Thoracic aorta (tissue), 2 donors: ENCODE measurements at regions not wholly inside any gene's neighbourhood (a gene's known extent, or its start where the extent isn't known, plus 50 kb on each side); places are given as distances from the start of the nearest gene placed in this dataset.

Experiments used
- ATAC-seq: fragments of 150-250 bp; one replicate; pipeline ENCODE4 v1.8.0; 2017; ENCODE audit warnings: low read depth; ENCODE audit not compliant: insufficient number of reproducible peaks, low FRiP score
- DNase-seq: peaks from one replicate; pipeline ENCODE4 v3.0.0-alpha.2; 2020; ENCODE audit warnings: low spot score
- H3K27ac ChIP-seq, 2 donors: fragments of 200-600 bp; sonication (generic); 1 replicate in 1 of 2; 2 replicates in 1 of 2; pipeline ENCODE4 v1.5.1; 2016; ENCODE audit warnings: mild to moderate bottlenecking in 2 of 2, moderate library complexity in 2 of 2
- H3K27me3 ChIP-seq: fragments of 200-600 bp; sonication (generic); replicated peaks from 2 replicates; pipeline ENCODE4 v1.6.0; 2016; ENCODE audit warnings: mild to moderate bottlenecking; ENCODE audit not compliant: insufficient read depth
- H3K36me3 ChIP-seq: fragments of 200-600 bp; sonication (generic); one replicate; pipeline ENCODE4 v1.5.1; 2016
- H3K4me1 ChIP-seq, 2 donors: fragments of 200-600 bp; sonication (generic); 1 replicate in 1 of 2; 2 replicates in 1 of 2; pipeline versions ENCODE4 v1.5.1 to v1.6.0; 2016; ENCODE audit warnings: low read depth in 2 of 2, mild to moderate bottlenecking in 1 of 2; ENCODE audit not compliant: control insufficient read depth in 1 of 2
- H3K4me3 ChIP-seq: fragments of 200-600 bp; sonication (generic); 2 replicates; pipeline ENCODE4 v1.5.1; 2016; ENCODE audit warnings: mild to moderate bottlenecking
- H3K9me3 ChIP-seq: fragments of 200-600 bp; sonication (generic); 2 replicates; pipeline ENCODE4 v1.5.1; 2016
- TF ChIP-seq, protein P1 (sequence below): fragments of 200-600 bp; sonication (generic); IDR thresholded peaks from one replicate; pipeline ENCODE4 v1.5.1; 2019; ENCODE audit warnings: antibody characterized with exemption

DNA sequence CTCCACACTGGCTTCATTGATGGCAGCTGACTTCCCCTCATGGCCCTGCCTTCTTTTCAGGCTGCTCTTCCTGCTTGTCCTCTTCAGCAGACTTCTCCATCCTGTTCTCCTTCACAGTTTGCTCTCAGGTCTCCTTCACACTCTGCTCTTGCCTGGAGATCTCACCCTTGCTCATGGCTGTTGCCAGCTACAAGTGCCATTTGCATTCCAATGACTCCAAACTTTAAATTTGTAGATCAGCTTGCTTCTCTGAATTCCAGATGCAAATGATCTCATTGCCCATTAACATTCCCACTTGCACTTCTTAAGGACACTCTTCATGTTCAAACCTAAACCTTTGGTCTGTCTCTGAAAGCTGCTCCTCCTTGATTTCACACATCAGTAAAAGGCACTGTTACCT is 343.0 kb downstream of the QKI start:
- no peak for ATAC-seq
- TF ChIP-seq, protein P1, sequence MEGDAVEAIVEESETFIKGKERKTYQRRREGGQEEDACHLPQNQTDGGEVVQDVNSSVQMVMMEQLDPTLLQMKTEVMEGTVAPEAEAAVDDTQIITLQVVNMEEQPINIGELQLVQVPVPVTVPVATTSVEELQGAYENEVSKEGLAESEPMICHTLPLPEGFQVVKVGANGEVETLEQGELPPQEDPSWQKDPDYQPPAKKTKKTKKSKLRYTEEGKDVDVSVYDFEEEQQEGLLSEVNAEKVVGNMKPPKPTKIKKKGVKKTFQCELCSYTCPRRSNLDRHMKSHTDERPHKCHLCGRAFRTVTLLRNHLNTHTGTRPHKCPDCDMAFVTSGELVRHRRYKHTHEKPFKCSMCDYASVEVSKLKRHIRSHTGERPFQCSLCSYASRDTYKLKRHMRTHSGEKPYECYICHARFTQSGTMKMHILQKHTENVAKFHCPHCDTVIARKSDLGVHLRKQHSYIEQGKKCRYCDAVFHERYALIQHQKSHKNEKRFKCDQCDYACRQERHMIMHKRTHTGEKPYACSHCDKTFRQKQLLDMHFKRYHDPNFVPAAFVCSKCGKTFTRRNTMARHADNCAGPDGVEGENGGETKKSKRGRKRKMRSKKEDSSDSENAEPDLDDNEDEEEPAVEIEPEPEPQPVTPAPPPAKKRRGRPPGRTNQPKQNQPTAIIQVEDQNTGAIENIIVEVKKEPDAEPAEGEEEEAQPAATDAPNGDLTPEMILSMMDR = no peak

GRCh38 chr6:163756079-163756478 is 341.6 kb downstream of the QKI start:
- TF ChIP-seq, protein P1 = no peak
- Histone ChIP-seq H3K4me3 (no peak overlapping the region), H3K4me1 (no peaks in the 10 kb centered on the region), H3K9me3 (no peaks in the 10 kb centered on the region), H3K36me3 (no peaks in the 10 kb centered on the region), H3K27me3 (no peaks in the 10 kb centered on the region), H3K27ac (no peak overlapping the region)
- DNase-seq = no peak
- ATAC-seq = no peak

More for the DNA sequence above, 343.0 kb downstream of the QKI start:
- Histone ChIP-seq H3K9me3 (no peaks in the 10 kb centered on the region), H3K27ac (no peak overlapping the region), H3K4me1 (no peaks in the 10 kb centered on the region), H3K27me3 (no peaks in the 10 kb centered on the region), H3K36me3 (no peaks in the 10 kb centered on the region), H3K4me3 (no peak overlapping the region)
- DNase-seq = no peak

- Histone ChIP-seq H3K36me3 (no peaks in the 10 kb centered on the region), H3K27ac (no peak overlapping the region), H3K4me1 (no peaks in the 10 kb centered on the region), H3K9me3 (no peaks in the 10 kb centered on the region), H3K27me3 (no peaks in the 10 kb centered on the region), H3K4me3 (no peak overlapping the region)
- DNase-seq (no peak), ATAC-seq (no peak)
- TF ChIP-seq, protein P1 = no peak
Measured at GRCh38 chr6:163754866-163755265, 340.3 kb downstream of the QKI start.

DNA sequence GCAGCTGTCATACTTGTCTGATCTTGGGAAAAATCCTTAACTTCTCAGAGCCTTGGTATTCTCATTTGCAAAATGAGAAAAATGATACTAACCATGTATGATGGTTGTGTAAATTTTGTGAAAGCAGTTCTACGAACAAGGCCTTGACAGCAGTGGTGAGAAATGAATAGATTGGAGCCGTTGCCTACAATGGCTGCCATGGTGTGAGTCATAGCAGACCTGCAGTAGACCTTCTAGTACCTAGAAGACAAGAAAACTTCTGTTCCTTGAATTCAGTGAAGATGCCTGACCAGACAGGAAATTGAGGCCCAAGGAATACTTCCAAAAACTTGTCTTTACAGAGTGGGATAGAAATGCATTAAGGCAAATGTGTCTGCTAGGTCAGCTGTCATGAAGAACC is 338.9 kb downstream of the QKI start:
- no peaks in the 10 kb centered on the region for H3K4me1 ChIP-seq
- no peaks in the 10 kb centered on the region for H3K36me3 ChIP-seq
- no peak overlapping the region for H3K4me3 ChIP-seq
- no peaks in the 10 kb centered on the region for H3K9me3 ChIP-seq
- no peaks in the 10 kb centered on the region for H3K27me3 ChIP-seq
- H3K27ac ChIP-seq = no peak overlapping the region
- ATAC-seq = no peak
- DNase-seq = no peak
- TF ChIP-seq, protein P1 = no peak

GRCh38 chr6:163752446-163752845 is 337.9 kb downstream of the QKI start:
- no peak for ATAC-seq
- Histone ChIP-seq H3K36me3 (no peaks in the 10 kb centered on the region), H3K27ac (no peak overlapping the region), H3K4me3 (no peak overlapping the region), H3K4me1 (no peaks in the 10 kb centered on the region), H3K9me3 (no peaks in the 10 kb centered on the region), H3K27me3 (no peaks in the 10 kb centered on the region)
- TF ChIP-seq, protein P1 = no peak
- DNase-seq = no peak
